SK-N-SH (cell line): ENCODE measurements at regions not wholly inside any gene's neighbourhood (a gene's known extent, or its start where the extent isn't known, plus 50 kb on each side); places are given as distances from the start of the nearest gene placed in this dataset.

Source experiments
- CHD2 ChIP-seq: fragments of 150-350 bp; IDR thresholded peaks from 2 replicates; pipeline ENCODE4 v1.6.1; 2018; ENCODE audit warnings: low read length; ENCODE audit not compliant: partially characterized antibody
- EP300 ChIP-seq, 2 experiments: IDR thresholded peaks; 2 replicates each; pipeline versions ENCODE4 v1.4.0 to v1.6.1; 2012; ENCODE audit warnings: borderline replicate concordance in 1 of 2, low read depth in 1 of 2, low read length in 1 of 2
- GATA2 ChIP-seq: sonication (generic); formaldehyde crosslinking; IDR thresholded peaks from 2 replicates; pipeline ENCODE4 v1.5.0; 2020; ENCODE audit warnings: mild to moderate bottlenecking, missing genetic modification reagents
- MAX ChIP-seq: IDR thresholded peaks from 2 replicates; pipeline ENCODE4 v1.4.0; 2012; ENCODE audit warnings: low read depth
- MEF2A ChIP-seq: IDR thresholded peaks from 2 replicates; pipeline ENCODE4 v1.4.0; 2012; ENCODE audit warnings: low read depth, borderline replicate concordance
- POLR2AphosphoS5 ChIP-seq: IDR thresholded peaks from 2 replicates; pipeline ENCODE4 v1.6.1; 2012; ENCODE audit warnings: low read depth, low read length
- SIN3A ChIP-seq: IDR thresholded peaks from 2 replicates; pipeline ENCODE4 v1.6.1; 2012; ENCODE audit warnings: low read depth, mild to moderate bottlenecking, low read length, moderate library complexity, borderline replicate concordance
- SMC3 ChIP-seq: IDR thresholded peaks from 2 replicates; pipeline ENCODE4 v1.6.1; 2012; ENCODE audit warnings: low read depth, low read length, improper control_type of control experiment
- TF ChIP-seq, protein P1 (sequence below): fragments of 200-600 bp; sonication (generic); IDR thresholded peaks from 2 replicates; pipeline ENCODE4 v1.6.1; 2017; ENCODE audit warnings: antibody characterized with exemption, mild to moderate bottlenecking, moderate library complexity
- TF ChIP-seq, protein P2 (sequence below): IDR thresholded peaks from 2 replicates; pipeline ENCODE4 v1.6.1; 2012; ENCODE audit warnings: mild to moderate bottlenecking, low read depth, low read length, moderate library complexity
- TF ChIP-seq, protein P3 (sequence below): IDR thresholded peaks from 2 replicates; pipeline ENCODE4 v1.4.0; 2012; ENCODE audit warnings: low read depth, borderline replicate concordance

DNA sequence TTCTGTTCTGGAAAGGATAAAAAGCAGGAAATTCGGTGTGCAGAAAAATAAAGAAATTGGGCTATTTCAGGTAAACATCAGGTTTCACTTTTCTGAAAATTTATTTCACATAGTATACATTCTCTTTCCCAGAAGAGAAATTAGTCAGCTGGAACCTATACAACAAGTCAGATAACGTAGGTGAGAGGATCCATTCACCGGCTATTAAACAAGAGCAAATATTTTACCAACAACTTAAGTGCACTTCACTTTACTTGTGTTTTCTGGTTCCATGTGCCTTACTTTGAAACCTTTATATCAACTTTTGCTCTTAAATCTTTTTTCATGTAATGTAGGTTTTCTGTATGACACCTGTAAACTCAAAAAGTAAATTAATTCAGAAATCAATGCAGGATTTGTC, 839.7 kb downstream of the CDH11 start:
- TF ChIP-seq, protein P1, sequence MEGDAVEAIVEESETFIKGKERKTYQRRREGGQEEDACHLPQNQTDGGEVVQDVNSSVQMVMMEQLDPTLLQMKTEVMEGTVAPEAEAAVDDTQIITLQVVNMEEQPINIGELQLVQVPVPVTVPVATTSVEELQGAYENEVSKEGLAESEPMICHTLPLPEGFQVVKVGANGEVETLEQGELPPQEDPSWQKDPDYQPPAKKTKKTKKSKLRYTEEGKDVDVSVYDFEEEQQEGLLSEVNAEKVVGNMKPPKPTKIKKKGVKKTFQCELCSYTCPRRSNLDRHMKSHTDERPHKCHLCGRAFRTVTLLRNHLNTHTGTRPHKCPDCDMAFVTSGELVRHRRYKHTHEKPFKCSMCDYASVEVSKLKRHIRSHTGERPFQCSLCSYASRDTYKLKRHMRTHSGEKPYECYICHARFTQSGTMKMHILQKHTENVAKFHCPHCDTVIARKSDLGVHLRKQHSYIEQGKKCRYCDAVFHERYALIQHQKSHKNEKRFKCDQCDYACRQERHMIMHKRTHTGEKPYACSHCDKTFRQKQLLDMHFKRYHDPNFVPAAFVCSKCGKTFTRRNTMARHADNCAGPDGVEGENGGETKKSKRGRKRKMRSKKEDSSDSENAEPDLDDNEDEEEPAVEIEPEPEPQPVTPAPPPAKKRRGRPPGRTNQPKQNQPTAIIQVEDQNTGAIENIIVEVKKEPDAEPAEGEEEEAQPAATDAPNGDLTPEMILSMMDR, result no peak
- TF ChIP-seq CHD2, result no peak
- TF ChIP-seq SMC3, result no peak
- TF ChIP-seq EP300 (IDR thresholded peaks at IDR 0.05; ENCODE audit: borderline replicate concordance in 1 of 2, low read depth in 1 of 2, low read length in 1 of 2), result no peak
- no peak for TF ChIP-seq MEF2A
- TF ChIP-seq MAX, result no peak
- no peak for TF ChIP-seq POLR2AphosphoS5
- TF ChIP-seq SIN3A, result no peak
- TF ChIP-seq, protein P2, sequence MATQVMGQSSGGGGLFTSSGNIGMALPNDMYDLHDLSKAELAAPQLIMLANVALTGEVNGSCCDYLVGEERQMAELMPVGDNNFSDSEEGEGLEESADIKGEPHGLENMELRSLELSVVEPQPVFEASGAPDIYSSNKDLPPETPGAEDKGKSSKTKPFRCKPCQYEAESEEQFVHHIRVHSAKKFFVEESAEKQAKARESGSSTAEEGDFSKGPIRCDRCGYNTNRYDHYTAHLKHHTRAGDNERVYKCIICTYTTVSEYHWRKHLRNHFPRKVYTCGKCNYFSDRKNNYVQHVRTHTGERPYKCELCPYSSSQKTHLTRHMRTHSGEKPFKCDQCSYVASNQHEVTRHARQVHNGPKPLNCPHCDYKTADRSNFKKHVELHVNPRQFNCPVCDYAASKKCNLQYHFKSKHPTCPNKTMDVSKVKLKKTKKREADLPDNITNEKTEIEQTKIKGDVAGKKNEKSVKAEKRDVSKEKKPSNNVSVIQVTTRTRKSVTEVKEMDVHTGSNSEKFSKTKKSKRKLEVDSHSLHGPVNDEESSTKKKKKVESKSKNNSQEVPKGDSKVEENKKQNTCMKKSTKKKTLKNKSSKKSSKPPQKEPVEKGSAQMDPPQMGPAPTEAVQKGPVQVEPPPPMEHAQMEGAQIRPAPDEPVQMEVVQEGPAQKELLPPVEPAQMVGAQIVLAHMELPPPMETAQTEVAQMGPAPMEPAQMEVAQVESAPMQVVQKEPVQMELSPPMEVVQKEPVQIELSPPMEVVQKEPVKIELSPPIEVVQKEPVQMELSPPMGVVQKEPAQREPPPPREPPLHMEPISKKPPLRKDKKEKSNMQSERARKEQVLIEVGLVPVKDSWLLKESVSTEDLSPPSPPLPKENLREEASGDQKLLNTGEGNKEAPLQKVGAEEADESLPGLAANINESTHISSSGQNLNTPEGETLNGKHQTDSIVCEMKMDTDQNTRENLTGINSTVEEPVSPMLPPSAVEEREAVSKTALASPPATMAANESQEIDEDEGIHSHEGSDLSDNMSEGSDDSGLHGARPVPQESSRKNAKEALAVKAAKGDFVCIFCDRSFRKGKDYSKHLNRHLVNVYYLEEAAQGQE, result no peak
- TF ChIP-seq, protein P3, sequence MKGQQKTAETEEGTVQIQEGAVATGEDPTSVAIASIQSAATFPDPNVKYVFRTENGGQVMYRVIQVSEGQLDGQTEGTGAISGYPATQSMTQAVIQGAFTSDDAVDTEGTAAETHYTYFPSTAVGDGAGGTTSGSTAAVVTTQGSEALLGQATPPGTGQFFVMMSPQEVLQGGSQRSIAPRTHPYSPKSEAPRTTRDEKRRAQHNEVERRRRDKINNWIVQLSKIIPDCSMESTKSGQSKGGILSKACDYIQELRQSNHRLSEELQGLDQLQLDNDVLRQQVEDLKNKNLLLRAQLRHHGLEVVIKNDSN, result no peak
- no peak for TF ChIP-seq GATA2 (CRISPR knock-in tag)
